NCI-H1694 (cell line): ENCODE measurements at regions not wholly inside any gene's neighbourhood (a gene's known extent, or its start where the extent isn't known, plus 50 kb on each side); places are given as distances from the start of the nearest gene placed in this dataset.
"Not testable (repeated sequence)": the region's sequence is repeated elsewhere in the genome, so short reads cannot be mapped to it uniquely, and the experiment has no call there.

Source experiments
- DNase-seq: peaks from one replicate; lab custom pipeline; 2025; lab: John Stamatoyannopoulos, UW

- DNase-seq = peak; percentile 84
These were observed 100.0 kb upstream of the EDEM3 start for GRCh38 chr1:184854496-184855140.

- no peak for DNase-seq
These were observed 99.4 kb upstream of the EDEM3 start for GRCh38 chr1:184854036-184854435.

- no peak for DNase-seq
These were observed 97.4 kb upstream of the EDEM3 start for GRCh38 chr1:184851822-184852746.

GRCh38 chr1:184843732-184844495 is 89.3 kb upstream of the EDEM3 start:
- no peak for DNase-seq

- DNase-seq = no peak
These were observed 85.9 kb upstream of the EDEM3 start for GRCh38 chr1:184840596-184840995.

GRCh38 chr1:184838504-184838951 is 83.9 kb upstream of the EDEM3 start:
- peak; percentile 5 for DNase-seq

- no peak for DNase-seq
These were observed 82.6 kb upstream of the EDEM3 start for GRCh38 chr1:184836934-184837895.

GRCh38 chr1:184836141-184836540 is 81.5 kb upstream of the EDEM3 start:
- no peak for DNase-seq

- not testable (repeated sequence) for DNase-seq
These were observed 79.3 kb upstream of the EDEM3 start for GRCh38 chr1:184833994-184834393.

GRCh38 chr1:184832517-184832916 is 77.9 kb upstream of the EDEM3 start:
- DNase-seq = no peak

GRCh38 chr1:184829496-184829895 is 74.8 kb upstream of the EDEM3 start:
- not testable (repeated sequence) for DNase-seq

GRCh38 chr1:184828369-184828717 is 73.7 kb upstream of the EDEM3 start:
- no peak for DNase-seq

- DNase-seq = no peak
These were observed 73.1 kb upstream of the EDEM3 start for GRCh38 chr1:184827600-184828368.

GRCh38 chr1:184826001-184826400 is 71.3 kb upstream of the EDEM3 start:
- no peak for DNase-seq

GRCh38 chr1:184825571-184825970 is 70.9 kb upstream of the EDEM3 start:
- DNase-seq = no peak

- no peak for DNase-seq
These were observed 70.1 kb upstream of the EDEM3 start for GRCh38 chr1:184824691-184825323.

GRCh38 chr1:184823080-184823479 is 68.4 kb upstream of the EDEM3 start:
- DNase-seq = no peak

GRCh38 chr1:184822267-184822666 is 67.6 kb upstream of the EDEM3 start:
- no peak for DNase-seq

GRCh38 chr1:184821658-184822057 is 67.0 kb upstream of the EDEM3 start:
- DNase-seq = no peak

- DNase-seq = no peak
These were observed 66.3 kb upstream of the EDEM3 start for GRCh38 chr1:184820956-184821355.
